Pulmonary artery endothelial cell (primary cell): ENCODE measurements at regions not wholly inside any gene's neighbourhood (a gene's known extent, or its start where the extent isn't known, plus 50 kb on each side); places are given as distances from the start of the nearest gene placed in this dataset.
"Not testable (repeated sequence)": the region's sequence is repeated elsewhere in the genome, so short reads cannot be mapped to it uniquely, and the experiment has no call there.

ENCODE experiments used
- DNase-seq: peaks from one replicate; pipeline ENCODE4 v3.0.0-alpha.2; 2011; ENCODE audit warnings: low read depth, low spot score

- DNase-seq = no peak
Measured at GRCh38 chr12:69028941-69029729, 96.2 kb upstream of the CPM start.

GRCh38 chr12:69030321-69030720 lies 97.3 kb upstream of the CPM start:
- no peak for DNase-seq

- DNase-seq = no peak
Measured at GRCh38 chr12:69036533-69036932, 103.6 kb upstream of the CPM start.

GRCh38 chr12:69036999-69037398 lies 104.0 kb upstream of the CPM start:
- no peak for DNase-seq

- no peak for DNase-seq
Measured at GRCh38 chr12:69039911-69040310, 106.9 kb upstream of the CPM start.

- no peak for DNase-seq
Measured at GRCh38 chr12:69042557-69042956, 109.6 kb upstream of the CPM start.

GRCh38 chr12:69042970-69043369 lies 110.0 kb upstream of the CPM start:
- DNase-seq = no peak

- no peak for DNase-seq
Measured at GRCh38 chr12:69044887-69045286, 111.9 kb upstream of the CPM start.

GRCh38 chr12:69045430-69045829 lies 112.5 kb upstream of the CPM start:
- DNase-seq = no peak

GRCh38 chr12:69046363-69046762 lies 113.4 kb upstream of the CPM start:
- DNase-seq = no peak

GRCh38 chr12:69046920-69047319 lies 113.9 kb upstream of the CPM start:
- no peak for DNase-seq

- no peak for DNase-seq
Measured at GRCh38 chr12:69047990-69048389, 115.0 kb upstream of the CPM start.

- DNase-seq = not testable (repeated sequence)
Measured at GRCh38 chr12:69049855-69050254, 116.9 kb upstream of the CPM start.

GRCh38 chr12:69052613-69053408 lies 119.8 kb upstream of the CPM start:
- DNase-seq = no peak

GRCh38 chr12:69054343-69055056 lies 121.5 kb upstream of the CPM start:
- DNase-seq = no peak

- no peak for DNase-seq
Measured at GRCh38 chr12:69055280-69055679, 122.3 kb upstream of the CPM start.

GRCh38 chr12:69055706-69056105 lies 122.7 kb upstream of the CPM start:
- no peak for DNase-seq

- DNase-seq = no peak
Measured at GRCh38 chr12:69056743-69057515, 124.0 kb upstream of the CPM start.

GRCh38 chr12:69057742-69058141 lies 124.8 kb upstream of the CPM start:
- DNase-seq = no peak

GRCh38 chr12:69059465-69060457 lies 126.8 kb upstream of the CPM start:
- DNase-seq = peak; percentile 22
